Stimulated activated naive B cell treated with anti-CD40 and anti-IgM and Interleukin-4, amounts not matched to agents 10 μg/mL and 1 μg/mL and 100 μg/mL, for 72 hours (primary cell): ENCODE measurements at regions not wholly inside any gene's neighbourhood (a gene's known extent, or its start where the extent isn't known, plus 50 kb on each side); places are given as distances from the start of the nearest gene placed in this dataset.

ENCODE experiments used
- ATAC-seq, 2 donors: fragments of 150-1000 bp; cut with Tn5 transposase; replicated peaks; 2 replicates each; pipeline ENCODE4 v1.10.0; 2021; ENCODE audit warnings: moderate library complexity in 1 of 2
- DNase-seq: peaks from one replicate; pipeline ENCODE4 v3.0.0; 2021
- H3K27ac Mint-ChIP-seq: one replicate; pipeline ENCODE4 v1.8.0; 2022; ENCODE audit warnings: mild to moderate bottlenecking, mixed read lengths
- H3K27me3 Mint-ChIP-seq, 2 donors: one replicate each; pipeline ENCODE4 v1.8.0; 2022; ENCODE audit warnings: mixed read lengths in 2 of 2
- H3K36me3 Mint-ChIP-seq, 2 donors: one replicate each; pipeline ENCODE4 v1.8.0; 2022; ENCODE audit warnings: mixed read lengths in 2 of 2, mild to moderate bottlenecking in 1 of 2
- H3K4me1 Mint-ChIP-seq, 2 donors: one replicate each; pipeline ENCODE4 v1.8.0; 2022; ENCODE audit warnings: mixed read lengths in 2 of 2, mild to moderate bottlenecking in 1 of 2
- H3K4me3 Mint-ChIP-seq, 2 donors: one replicate each; pipeline ENCODE4 v1.8.0; 2022; ENCODE audit warnings: mild to moderate bottlenecking in 2 of 2, mixed read lengths in 2 of 2, moderate library complexity in 1 of 2
- H3K9me3 Mint-ChIP-seq, 2 donors: one replicate each; pipeline ENCODE4 v1.8.0; 2022; ENCODE audit warnings: mixed read lengths in 2 of 2, mild to moderate bottlenecking in 1 of 2

DNA sequence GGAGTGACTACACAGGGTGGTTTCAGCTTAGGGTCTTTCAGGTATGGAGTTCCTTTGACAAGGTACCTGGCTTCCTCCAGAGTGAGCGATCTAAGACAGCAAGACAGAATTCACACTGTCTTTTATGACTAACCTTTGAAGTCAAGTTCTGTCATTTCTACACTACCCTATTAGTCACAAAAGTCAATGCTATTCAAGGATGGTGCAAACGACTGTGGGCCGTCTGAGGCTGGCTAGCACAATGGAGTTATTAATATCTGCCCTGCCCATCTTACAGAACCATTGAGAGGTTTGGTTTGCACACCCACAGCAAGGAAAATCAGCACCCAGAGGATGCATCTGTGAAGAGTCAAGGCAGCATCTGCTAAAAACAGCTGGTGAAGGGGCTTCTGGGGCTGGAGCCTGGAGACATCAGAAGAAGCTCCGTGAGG, 62.9 kb upstream of the XCR1 start:
- peaks cover 0 to 5% of the 10 kb centered on the region in 2 donors for H3K27me3 Mint-ChIP-seq
- peaks cover 0 to 12% of the 10 kb centered on the region in 2 donors for H3K36me3 Mint-ChIP-seq
- H3K9me3 Mint-ChIP-seq, result peaks cover 3 to 9% of the 10 kb centered on the region in 2 donors
- peak; percentile 65 to 74 for ATAC-seq
- no peak for DNase-seq
- H3K4me1 Mint-ChIP-seq, result peaks cover 50 to 63% of the 10 kb centered on the region in 2 donors
- no peak overlapping the region for H3K4me3 Mint-ChIP-seq
- H3K27ac Mint-ChIP-seq, result peak overlapping the region; percentile 75

DNA sequence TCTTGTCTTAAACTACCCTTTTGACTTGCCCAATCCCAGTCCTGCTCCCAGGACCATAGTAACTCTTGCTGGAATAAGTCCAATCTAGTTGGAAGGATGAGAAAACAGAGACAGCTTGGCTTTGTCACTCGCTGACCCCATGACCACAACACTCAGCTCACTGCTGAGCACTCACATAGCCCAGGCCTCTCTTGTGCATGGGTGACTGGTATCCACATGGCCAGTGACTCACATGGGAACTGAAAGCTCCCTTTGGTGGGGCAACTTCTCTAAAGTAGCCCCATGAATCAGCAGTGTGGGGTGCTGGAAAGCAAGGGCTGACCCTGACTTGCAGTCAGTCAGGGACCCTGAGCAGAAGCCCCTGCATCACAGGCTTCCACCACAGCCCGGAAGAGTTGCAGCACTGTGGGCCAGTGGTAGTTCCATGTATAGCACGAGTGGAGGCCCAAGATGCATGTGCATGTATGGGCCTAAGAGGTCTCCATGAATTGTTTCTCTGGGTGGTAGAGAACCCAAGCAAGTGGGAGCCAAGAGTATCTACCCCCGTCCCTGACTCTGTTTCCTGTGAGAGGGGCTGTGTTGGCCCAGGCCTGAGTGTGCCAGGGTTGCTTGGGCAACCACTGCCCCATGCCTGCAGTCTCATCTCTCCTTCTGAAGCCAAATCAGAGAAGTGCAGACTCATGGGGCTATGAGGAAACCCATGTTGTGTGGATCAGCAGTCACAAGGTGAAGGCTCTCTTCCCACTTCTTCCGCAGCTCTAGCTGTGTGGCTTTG, 62.1 kb upstream of the XCR1 start:
- ATAC-seq, result peak; percentile 89

GRCh38 chr3:46087871-46088270, 60.6 kb upstream of the XCR1 start:
- no peak for ATAC-seq
- Mint-ChIP-seq H3K4me1 (peaks cover 33 to 40% of the 10 kb centered on the region in 2 donors), H3K9me3 (no peaks in the 10 kb centered on the region), H3K27ac (no peak overlapping the region), H3K36me3 (no peaks in the 10 kb centered on the region), H3K4me3 (no peak overlapping the region), H3K27me3 (peaks cover 0 to 5% of the 10 kb centered on the region in 2 donors)
- no peak for DNase-seq

More for the DNA sequence above, 62.1 kb upstream of the XCR1 start:
- Mint-ChIP-seq H3K9me3 (peaks cover 0 to 3% of the 10 kb centered on the region in 2 donors), H3K27ac (peak overlapping the region; percentile 80), H3K4me3 (peak overlapping the region; percentile 39 to 46), H3K4me1 (peaks cover 45 to 56% of the 10 kb centered on the region in 2 donors), H3K36me3 (peaks cover 0 to 6% of the 10 kb centered on the region in 2 donors), H3K27me3 (peaks cover 0 to 5% of the 10 kb centered on the region in 2 donors)
- DNase-seq, result peak; percentile 67

- Mint-ChIP-seq H3K9me3 (no peaks in the 10 kb centered on the region), H3K27me3 (peaks cover 0 to 5% of the 10 kb centered on the region in 2 donors), H3K4me1 (peaks cover 26 to 32% of the 10 kb centered on the region in 2 donors), H3K36me3 (no peaks in the 10 kb centered on the region), H3K27ac (no peak overlapping the region), H3K4me3 (no peak overlapping the region)
- ATAC-seq, result no peak
- DNase-seq, result no peak
Measured at GRCh38 chr3:46086986-46087385, 59.7 kb upstream of the XCR1 start.

DNA sequence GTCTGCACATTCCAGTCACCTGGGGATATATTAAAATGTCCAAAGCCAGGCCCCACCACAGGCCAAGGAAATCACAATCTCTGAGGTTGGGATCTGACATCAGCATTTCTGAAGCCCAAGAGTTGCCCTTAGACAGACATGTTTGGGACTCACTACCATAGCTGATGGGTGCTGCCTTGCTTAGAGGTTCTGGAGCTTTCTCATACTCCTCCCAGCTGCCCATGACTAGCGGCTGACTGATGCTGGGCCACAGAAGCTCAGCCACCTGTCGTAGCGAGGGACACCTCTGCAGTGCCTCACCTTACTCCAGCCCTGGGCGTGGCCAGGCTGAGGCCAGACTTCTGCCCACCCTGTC, 58.8 kb upstream of the XCR1 start:
- DNase-seq, result no peak
- H3K36me3 Mint-ChIP-seq, result no peaks in the 10 kb centered on the region
- H3K27ac Mint-ChIP-seq, result no peak overlapping the region
- peaks cover 22 to 26% of the 10 kb centered on the region in 2 donors for H3K4me1 Mint-ChIP-seq
- no peak overlapping the region for H3K4me3 Mint-ChIP-seq
- no peaks in the 10 kb centered on the region for H3K9me3 Mint-ChIP-seq
- no peak for ATAC-seq
- peaks cover 0 to 5% of the 10 kb centered on the region in 2 donors for H3K27me3 Mint-ChIP-seq

- ATAC-seq (no peak), DNase-seq (no peak)
- Mint-ChIP-seq H3K4me1 (peaks cover 19 to 21% of the 10 kb centered on the region in 2 donors), H3K27ac (no peak overlapping the region), H3K4me3 (no peak overlapping the region), H3K36me3 (no peaks in the 10 kb centered on the region), H3K9me3 (no peaks in the 10 kb centered on the region), H3K27me3 (peaks cover 0 to 5% of the 10 kb centered on the region in 2 donors)
Measured at GRCh38 chr3:46085421-46086082, 58.3 kb upstream of the XCR1 start.

DNA sequence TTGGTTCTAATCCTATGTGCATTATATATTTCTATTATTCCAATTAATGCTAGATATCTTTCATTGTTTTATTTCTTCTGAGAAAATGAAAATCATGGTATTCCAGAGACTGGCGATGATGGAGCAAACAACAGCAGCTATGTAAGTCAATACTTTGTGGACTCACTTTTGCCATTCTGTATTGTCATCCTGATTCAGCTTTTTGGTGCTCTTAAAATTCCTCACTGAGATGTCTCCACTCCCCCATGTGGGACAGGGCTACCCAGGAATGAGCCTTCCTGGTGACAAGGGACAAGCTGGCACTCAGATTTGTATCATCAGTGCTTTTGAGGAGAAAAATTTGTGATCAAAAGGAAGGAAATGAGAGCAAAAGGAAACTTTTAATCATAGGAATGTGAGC, 56.7 kb upstream of the XCR1 start:
- peaks cover 6 to 8% of the 10 kb centered on the region in 2 donors for H3K4me1 Mint-ChIP-seq
- no peak for DNase-seq
- no peaks in the 10 kb centered on the region for H3K9me3 Mint-ChIP-seq
- H3K27ac Mint-ChIP-seq, result no peak overlapping the region
- no peak for ATAC-seq
- H3K36me3 Mint-ChIP-seq, result no peaks in the 10 kb centered on the region
- H3K27me3 Mint-ChIP-seq, result peaks cover 0 to 5% of the 10 kb centered on the region in 2 donors
- H3K4me3 Mint-ChIP-seq, result no peak overlapping the region

DNA sequence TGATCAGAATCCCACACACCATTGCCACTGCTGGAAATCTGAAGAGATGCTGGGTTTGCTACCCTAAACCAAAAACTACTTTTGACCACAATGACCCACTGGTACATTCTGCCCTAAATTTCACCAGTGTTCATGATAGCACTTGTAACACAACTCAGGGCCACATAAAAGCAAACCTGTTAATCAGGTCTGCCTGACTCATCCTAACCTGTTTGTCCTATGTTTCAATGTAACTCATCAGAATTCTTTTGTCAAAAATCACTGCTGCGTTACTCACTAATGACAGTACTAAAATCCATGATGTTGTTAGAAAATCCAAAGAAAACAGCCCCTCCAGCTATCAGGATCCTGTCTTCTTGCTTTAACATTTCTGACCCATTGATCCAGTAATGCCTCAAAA, 55.6 kb upstream of the XCR1 start:
- H3K27ac Mint-ChIP-seq, result no peak overlapping the region
- H3K27me3 Mint-ChIP-seq, result peaks cover 1 to 5% of the 10 kb centered on the region in 2 donors
- no peak overlapping the region for H3K4me3 Mint-ChIP-seq
- H3K4me1 Mint-ChIP-seq, result peaks cover 8 to 14% of the 10 kb centered on the region in 2 donors
- no peaks in the 10 kb centered on the region for H3K36me3 Mint-ChIP-seq
- no peak for ATAC-seq
- no peak for DNase-seq
- H3K9me3 Mint-ChIP-seq, result no peaks in the 10 kb centered on the region

DNA sequence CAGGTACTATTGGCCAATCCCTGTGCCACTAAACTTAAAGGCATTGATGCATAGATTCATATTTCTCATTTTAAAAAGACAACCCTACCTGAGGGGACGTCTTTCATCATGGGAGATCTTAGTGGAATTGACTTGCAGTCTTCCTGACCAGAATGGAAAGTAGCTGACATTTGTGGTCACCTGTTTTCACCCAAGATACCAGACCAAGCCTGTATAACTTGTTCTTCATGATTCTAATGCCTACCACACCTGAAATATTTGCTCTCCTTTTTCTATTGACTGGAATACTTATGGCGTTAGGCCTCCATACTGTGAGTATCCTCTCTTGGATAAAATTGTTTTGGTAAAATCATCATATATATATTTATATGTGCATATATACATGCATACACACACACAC, 54.7 kb upstream of the XCR1 start:
- Mint-ChIP-seq H3K4me3 (no peak overlapping the region), H3K27ac (no peak overlapping the region), H3K9me3 (no peaks in the 10 kb centered on the region), H3K4me1 (peaks cover 7 to 14% of the 10 kb centered on the region in 2 donors), H3K36me3 (no peaks in the 10 kb centered on the region), H3K27me3 (peaks cover 5 to 6% of the 10 kb centered on the region in 2 donors)
- ATAC-seq (peak in 1 of 2 donors; percentile 15), DNase-seq (no peak)

- no peak overlapping the region for H3K4me3 Mint-ChIP-seq
- H3K4me1 Mint-ChIP-seq, result peaks cover 7 to 14% of the 10 kb centered on the region in 2 donors
- no peaks in the 10 kb centered on the region for H3K36me3 Mint-ChIP-seq
- ATAC-seq (no peak), DNase-seq (no peak)
- peaks cover 5 to 6% of the 10 kb centered on the region in 2 donors for H3K27me3 Mint-ChIP-seq
- H3K9me3 Mint-ChIP-seq, result no peaks in the 10 kb centered on the region
- H3K27ac Mint-ChIP-seq, result no peak overlapping the region
Measured at GRCh38 chr3:46080969-46081345, 53.7 kb upstream of the XCR1 start.

GRCh38 chr3:46080124-46080968, 53.1 kb upstream of the XCR1 start:
- Mint-ChIP-seq H3K4me1 (peaks cover 7 to 14% of the 10 kb centered on the region in 2 donors), H3K36me3 (no peaks in the 10 kb centered on the region), H3K27ac (no peak overlapping the region), H3K27me3 (peaks cover 1 to 6% of the 10 kb centered on the region in 2 donors), H3K4me3 (no peak overlapping the region), H3K9me3 (no peaks in the 10 kb centered on the region)
- ATAC-seq (no peak), DNase-seq (no peak)

DNA sequence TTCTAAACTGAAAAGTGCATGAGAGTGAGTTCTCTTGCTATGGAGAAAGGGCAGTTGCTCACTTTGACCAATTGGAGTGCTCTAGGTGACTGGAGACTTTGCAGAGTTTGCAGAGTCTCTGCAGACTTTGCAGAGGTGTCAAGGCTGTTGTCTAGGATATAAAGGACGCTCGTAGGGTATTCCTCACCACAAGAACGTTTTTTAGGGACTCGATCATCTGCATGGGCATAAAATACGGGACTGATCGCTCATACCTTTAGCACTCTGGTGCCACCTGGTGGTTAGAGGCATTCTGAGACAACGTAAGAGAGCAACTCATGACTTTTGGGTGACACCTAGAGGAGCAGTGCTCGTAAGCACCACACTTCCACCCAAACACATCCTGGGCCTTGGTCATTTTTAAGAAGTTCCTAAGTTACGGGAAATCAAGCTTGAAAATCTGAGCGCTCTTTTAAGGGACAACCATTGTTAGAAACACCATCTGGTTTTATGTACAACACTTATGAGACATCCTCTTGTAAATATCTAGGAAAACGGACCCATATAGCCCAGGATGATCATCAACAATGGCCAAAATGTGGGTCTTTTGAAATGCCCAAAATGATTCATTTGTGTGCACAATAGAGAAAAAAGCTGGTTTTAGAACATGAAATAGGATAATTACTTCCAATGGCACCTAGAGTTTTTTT, 51.6 kb upstream of the XCR1 start:
- Mint-ChIP-seq H3K9me3 (no peaks in the 10 kb centered on the region), H3K4me3 (peak overlapping the region in 1 of 2 donors; percentile 61), H3K36me3 (no peaks in the 10 kb centered on the region), H3K4me1 (peaks cover 7 to 14% of the 10 kb centered on the region in 2 donors), H3K27ac (no peak overlapping the region), H3K27me3 (peaks cover 0 to 6% of the 10 kb centered on the region in 2 donors)
- ATAC-seq, result peak; percentile 95 to 97
- DNase-seq, result peak; percentile 69
